ENCODE measurements at regions not wholly inside any gene's neighbourhood (a gene's known extent, or its start where the extent isn't known, plus 50 kb on each side); places are given as distances from the start of the nearest gene placed in this dataset.

GRCh38 chr14:26304056-26304455, 293.8 kb downstream of the NOVA1 start:
- no peak for DNase-seq (ENCODE audit: low spot score)

DNA sequence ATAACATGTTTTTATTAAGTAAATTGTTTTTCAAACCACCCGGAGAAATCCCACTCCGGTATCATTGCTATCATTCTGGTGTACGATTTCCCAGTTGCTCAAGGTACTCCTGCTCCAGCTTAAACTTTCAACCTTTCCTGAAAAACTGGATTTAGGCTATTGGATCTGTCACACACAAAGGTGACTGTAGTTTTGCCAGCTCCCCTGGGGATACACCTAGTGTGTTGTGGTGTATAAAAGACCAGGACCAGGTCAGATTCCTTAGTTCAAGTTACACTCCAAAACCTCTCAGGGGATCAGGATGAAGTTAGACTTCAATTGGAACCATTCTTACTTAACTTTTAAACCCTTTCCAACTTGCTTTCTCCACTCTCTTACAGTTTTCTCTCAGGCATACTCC, 303.9 kb downstream of the NOVA1 start:
- DNase-seq (ENCODE audit: low spot score): no peak

- no peak for DNase-seq (ENCODE audit: low spot score)
Measured at GRCh38 chr14:26289891-26290486, 307.8 kb downstream of the NOVA1 start.

DNA sequence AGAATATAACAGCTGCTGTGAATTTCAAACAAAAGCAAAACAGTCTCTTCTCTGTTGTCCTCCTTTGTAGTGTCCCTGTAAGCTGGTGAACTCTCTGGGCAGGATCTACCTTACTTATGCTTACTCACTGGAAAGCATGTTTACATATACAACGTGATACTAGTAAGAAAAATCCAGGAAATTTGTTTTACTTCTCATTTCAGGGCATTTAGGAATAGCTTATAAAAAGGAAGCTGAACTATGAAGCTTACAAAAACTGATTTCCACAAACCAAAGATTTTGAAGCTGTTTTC, 311.0 kb downstream of the NOVA1 start:
- no peak for DNase-seq (ENCODE audit: low spot score)

GRCh38 chr14:26286081-26286912, 311.5 kb downstream of the NOVA1 start:
- no peak for DNase-seq (ENCODE audit: low spot score)

DNA sequence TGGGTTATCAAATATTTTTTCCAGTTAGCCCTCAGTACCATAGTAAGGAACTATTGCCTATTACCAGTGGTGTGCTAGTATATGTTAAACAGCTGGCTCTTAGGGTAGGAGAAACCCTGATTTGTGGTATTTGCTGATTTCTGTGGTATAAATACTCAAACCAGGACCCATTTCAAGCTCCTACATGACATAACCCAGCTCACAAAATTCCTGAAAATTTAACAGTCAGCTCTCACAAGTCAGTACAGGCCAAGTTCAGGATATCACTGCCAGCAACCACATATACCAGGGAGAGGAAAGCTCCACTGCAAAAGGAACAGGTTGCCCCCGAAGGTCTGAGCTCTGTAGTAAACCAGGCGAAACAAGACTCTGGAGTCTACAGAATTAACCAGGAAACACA, 315.3 kb downstream of the NOVA1 start:
- no peak for DNase-seq (ENCODE audit: low spot score)

DNA sequence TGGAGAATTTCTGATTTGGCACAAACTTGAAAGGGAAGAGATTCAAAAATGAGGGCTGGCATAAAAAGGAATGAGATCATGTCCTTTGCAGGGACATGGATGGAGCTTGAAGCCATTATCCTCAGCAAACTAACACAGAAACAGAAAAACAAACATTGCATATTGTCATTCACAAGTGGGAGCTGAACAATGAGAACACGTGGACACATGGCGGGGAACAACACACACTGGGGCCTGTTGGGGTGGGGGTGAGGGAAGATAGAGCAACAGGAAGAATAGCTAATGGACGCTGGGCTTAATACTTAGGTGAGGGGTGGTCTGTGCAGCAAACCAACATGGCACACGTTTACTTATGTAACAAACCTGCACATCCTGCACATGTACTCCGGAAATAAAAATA, 315.8 kb downstream of the NOVA1 start:
- peak; percentile 54 for DNase-seq (ENCODE audit: low spot score)

GRCh38 chr14:26281280-26281998, 316.4 kb downstream of the NOVA1 start:
- DNase-seq (ENCODE audit: low spot score): peak; percentile 29

DNA sequence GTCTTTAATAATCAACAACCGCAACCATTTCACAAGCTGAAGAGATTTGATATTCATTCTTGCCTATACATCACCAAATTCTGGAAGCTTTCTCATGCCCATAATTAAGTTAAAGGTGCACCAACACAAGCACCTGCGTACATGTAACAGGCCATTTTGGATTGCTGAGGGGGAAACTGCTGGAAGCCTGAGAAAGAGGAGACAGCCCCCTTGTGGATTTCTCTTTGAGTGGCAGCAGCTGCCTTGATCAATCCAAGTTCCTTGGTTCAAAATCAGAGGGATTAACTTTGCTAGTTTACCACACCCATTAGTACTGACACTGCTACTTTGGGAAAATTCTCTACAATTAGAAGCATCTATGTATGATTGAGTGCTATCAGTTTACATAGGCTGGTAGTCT, 321.1 kb downstream of the NOVA1 start:
- peak; percentile 43 for DNase-seq (ENCODE audit: low spot score)

GRCh38 chr14:26265170-26265685, 332.6 kb downstream of the NOVA1 start:
- DNase-seq (ENCODE audit: low spot score): no peak

DNA sequence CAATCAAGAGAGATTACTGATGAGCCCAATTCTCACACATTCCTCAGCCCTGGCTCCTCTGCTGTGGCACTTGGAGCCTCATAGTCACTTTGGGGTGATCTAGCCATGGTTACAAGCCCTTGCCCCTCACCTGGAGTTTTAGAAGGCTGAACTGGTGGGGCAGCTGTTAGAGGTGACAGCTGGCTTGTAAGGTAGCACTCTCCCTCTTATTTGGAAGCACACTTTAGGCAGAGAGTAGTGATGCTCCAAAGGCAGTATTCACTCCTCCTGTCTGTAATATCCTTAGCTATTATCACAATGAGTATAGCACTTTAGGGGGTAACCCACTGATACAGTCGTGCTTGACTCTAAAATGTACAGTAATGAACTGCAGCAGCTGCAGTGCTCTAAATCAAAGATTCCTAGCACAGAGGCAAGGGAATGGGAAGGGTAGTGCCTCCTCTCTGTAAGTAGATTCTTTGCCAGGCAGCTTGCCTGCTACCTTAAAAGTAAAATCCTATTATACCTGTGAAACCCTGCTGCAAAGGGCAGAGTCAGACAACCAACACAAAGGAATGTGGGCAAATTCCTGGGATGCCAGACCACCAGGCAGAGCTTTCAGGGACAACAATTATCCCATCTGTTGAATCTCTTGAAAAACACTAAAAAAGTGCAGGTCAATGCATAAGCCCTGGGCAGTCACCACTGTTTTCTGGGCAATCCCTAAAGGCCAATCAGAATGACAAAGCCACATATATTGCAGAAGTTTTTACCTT, 336.3 kb downstream of the NOVA1 start:
- no peak for DNase-seq (ENCODE audit: low spot score)

- no peak for DNase-seq (ENCODE audit: low spot score)
Measured at GRCh38 chr14:26255213-26255612, 342.6 kb downstream of the NOVA1 start.

- no peak for DNase-seq (ENCODE audit: low spot score)
Measured at GRCh38 chr14:26252176-26252575, 345.7 kb downstream of the NOVA1 start.

DNA sequence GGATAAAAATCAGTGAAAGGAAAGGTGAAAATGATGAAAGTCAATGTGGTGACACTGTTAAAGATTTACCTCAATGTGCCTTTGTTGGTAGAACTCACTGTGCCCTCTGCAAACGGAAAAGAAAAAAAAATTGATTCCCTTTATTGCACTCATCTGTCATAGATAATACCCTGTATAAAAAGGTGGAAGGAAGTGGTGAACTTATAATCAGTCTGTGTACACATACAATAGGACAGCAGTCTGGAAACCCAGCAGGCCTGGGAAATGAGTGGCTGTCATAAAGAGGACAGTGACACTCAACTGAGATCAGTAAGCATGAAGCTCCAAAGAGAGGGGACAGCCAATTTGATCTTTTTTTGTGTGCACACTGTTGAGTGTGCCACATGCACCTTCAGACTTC, 364.7 kb downstream of the NOVA1 start:
- no peak for DNase-seq (ENCODE audit: low spot score)

DNA sequence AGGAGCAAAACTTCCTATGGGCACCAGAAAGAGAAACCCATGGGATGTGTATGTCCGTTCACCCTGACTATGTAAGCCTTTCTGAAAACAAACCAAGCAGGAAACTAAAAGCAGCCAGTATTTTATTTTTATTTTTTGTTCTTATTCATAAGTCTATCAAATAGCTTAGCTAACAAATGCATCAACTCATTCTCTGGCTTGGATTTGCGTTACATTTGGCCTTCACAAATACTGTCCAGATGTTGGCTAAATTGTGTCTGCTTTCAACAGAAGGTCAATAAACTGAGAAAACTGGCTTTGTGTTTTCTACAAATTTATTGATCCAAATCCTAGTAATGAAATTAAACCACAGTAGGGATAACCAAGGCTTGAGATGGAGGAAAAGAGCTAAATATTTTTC, 379.0 kb downstream of the NOVA1 start:
- no peak for DNase-seq (ENCODE audit: low spot score)

- peak; percentile 57 for DNase-seq (ENCODE audit: low spot score)
Measured at GRCh38 chr14:26217778-26218177, 380.1 kb downstream of the NOVA1 start.

DNA sequence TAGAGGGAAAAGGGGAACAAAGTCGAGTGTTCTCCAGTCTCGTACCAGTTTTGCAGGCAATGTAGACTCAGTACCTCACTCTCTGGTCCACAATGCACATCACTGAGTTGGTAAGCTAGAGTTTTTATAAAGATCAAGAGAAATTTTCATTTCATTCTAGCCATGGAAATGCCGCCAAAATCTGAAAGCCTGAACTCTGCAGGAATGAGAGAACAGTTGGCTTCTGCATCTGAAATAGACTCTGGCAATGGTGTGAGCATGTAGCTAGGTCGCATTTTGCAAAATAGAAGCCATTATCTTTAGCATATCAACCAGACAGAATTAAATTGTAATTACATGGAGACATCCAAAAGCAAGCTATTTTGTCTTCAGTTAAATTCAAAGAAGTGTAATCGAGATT, 381.0 kb downstream of the NOVA1 start:
- no peak for DNase-seq (ENCODE audit: low spot score)

- no peak for DNase-seq (ENCODE audit: low spot score)
Measured at GRCh38 chr14:26213846-26214575, 383.8 kb downstream of the NOVA1 start.

DNA sequence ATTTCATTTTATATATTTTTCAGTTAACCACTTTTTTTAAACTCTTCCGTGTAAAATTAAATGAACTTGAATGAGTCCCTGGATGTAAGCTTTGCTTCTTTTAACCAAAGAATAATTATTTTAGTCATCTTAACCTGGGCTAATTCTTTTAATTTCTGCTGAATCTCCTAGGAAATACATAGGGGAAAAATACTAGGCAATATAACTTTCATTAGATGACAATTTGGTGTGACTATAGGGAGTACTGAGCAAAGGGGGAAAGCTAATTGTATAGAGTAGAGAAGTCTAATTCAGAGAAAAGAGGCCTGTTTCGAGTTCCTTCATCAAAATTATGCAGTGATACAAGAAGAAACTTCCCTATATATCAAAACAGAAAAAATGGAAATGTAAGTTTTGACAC, 388.1 kb downstream of the NOVA1 start:
- DNase-seq (ENCODE audit: low spot score): no peak

GRCh38 chr14:26206640-26207039, 391.2 kb downstream of the NOVA1 start:
- no peak for DNase-seq (ENCODE audit: low spot score)

GRCh38 chr14:26204728-26205479, 392.9 kb downstream of the NOVA1 start:
- DNase-seq (ENCODE audit: low spot score): peak; percentile 30
